OCI-LY1 (cell line): ENCODE measurements at regions not wholly inside any gene's neighbourhood (a gene's known extent, or its start where the extent isn't known, plus 50 kb on each side); places are given as distances from the start of the nearest gene placed in this dataset.

Source experiments
- H2AFZ ChIP-seq: fragments of 200-600 bp; sonication (generic), shearing (Covaris generic); 2 replicates; pipeline ENCODE4 v1.6.0; 2014; ENCODE audit warnings: antibody characterized with exemption, mild to moderate bottlenecking, low read length
- H3F3A ChIP-seq: fragments of 200-600 bp; sonication (generic), shearing (Covaris generic); 2 replicates; pipeline ENCODE4 v1.6.0; 2014; ENCODE audit warnings: mild to moderate bottlenecking, antibody characterized with exemption, low read length, moderate library complexity; ENCODE audit not compliant: insufficient read depth
- H3K27ac ChIP-seq: fragments of 200-600 bp; sonication (generic); 2 replicates; pipeline ENCODE4 v1.5.1; 2014; ENCODE audit warnings: low read length, mixed run types, mild to moderate bottlenecking, low read depth; ENCODE audit not compliant: poor library complexity, severe bottlenecking
- H3K27me3 ChIP-seq: fragments of 200-600 bp; sonication (generic); 2 replicates; pipeline ENCODE4 v1.6.0; 2014; ENCODE audit warnings: antibody characterized with exemption, mild to moderate bottlenecking, low read length, moderate library complexity; ENCODE audit not compliant: insufficient read depth
- H3K36me3 ChIP-seq: fragments of 200-600 bp; sonication (generic); 2 replicates; pipeline ENCODE4 v1.6.1; 2014; ENCODE audit warnings: mild to moderate bottlenecking, antibody characterized with exemption, low read length, moderate library complexity, mixed read lengths; ENCODE audit not compliant: insufficient read depth
- H3K4me1 ChIP-seq: fragments of 200-600 bp; sonication (generic); 2 replicates; pipeline ENCODE4 v1.5.1; 2014; ENCODE audit warnings: mild to moderate bottlenecking, low read length, moderate library complexity; ENCODE audit not compliant: insufficient read depth, severe bottlenecking
- H3K4me2 ChIP-seq: fragments of 200-600 bp; sonication (generic), shearing (Covaris generic); 2 replicates; pipeline ENCODE4 v1.6.1; 2014; ENCODE audit warnings: low read length
- H3K4me3 ChIP-seq: fragments of 200-600 bp; sonication (generic); 2 replicates; pipeline ENCODE4 v1.5.1; 2014; ENCODE audit warnings: low read length, low read depth, mild to moderate bottlenecking, mixed read lengths; ENCODE audit not compliant: poor library complexity, severe bottlenecking
- H3K79me2 ChIP-seq: fragments of 200-600 bp; shearing (Covaris generic); 2 replicates; pipeline ENCODE4 v1.6.1; 2016; ENCODE audit warnings: mixed run types, low read length, mixed read lengths; ENCODE audit not compliant: insufficient read depth
- H3K9ac ChIP-seq: fragments of 200-600 bp; sonication (generic), shearing (Covaris generic); 2 replicates; pipeline ENCODE4 v1.6.1; 2014; ENCODE audit warnings: mild to moderate bottlenecking, low read length, mixed read lengths
- H3K9me2 ChIP-seq: fragments of 200-600 bp; sonication (generic), shearing (Covaris generic); 2 replicates; pipeline ENCODE4 v1.6.1; 2014; ENCODE audit warnings: low read depth, mild to moderate bottlenecking, low read length, mixed read lengths
- H3K9me3 ChIP-seq: fragments of 200-600 bp; shearing (Covaris generic); 2 replicates; pipeline ENCODE4 v1.6.1; 2014; ENCODE audit warnings: low read length, mixed read lengths
- H4K20me1 ChIP-seq: fragments of 200-600 bp; sonication (generic), shearing (Covaris generic); 2 replicates; pipeline ENCODE4 v1.6.0; 2016; ENCODE audit warnings: mild to moderate bottlenecking, low read length; ENCODE audit not compliant: insufficient read depth
- CTCF ChIP-seq: fragments of 200-600 bp; sonication (generic), shearing (Covaris generic); IDR thresholded peaks from 2 replicates; pipeline ENCODE4 v1.5.1; 2017; ENCODE audit warnings: mild to moderate bottlenecking, antibody characterized with exemption, low read length, moderate library complexity, mixed read lengths
- EZH2 ChIP-seq: fragments of 200-600 bp; sonication (generic), shearing (Covaris generic); IDR thresholded peaks from 2 replicates; pipeline ENCODE4 v1.8.0; 2017; ENCODE audit warnings: borderline replicate concordance, mixed run types, mild to moderate bottlenecking, antibody characterized with exemption, low read length, moderate library complexity, mixed read lengths

- no peaks in the 10 kb centered on the region for H3K27me3 ChIP-seq
- TF ChIP-seq EZH2 (no peak), CTCF (no peak)
- no peaks in the 10 kb centered on the region for H3K9me2 ChIP-seq
Measured at GRCh38 chr14:38839694-38840365, 263.2 kb downstream of the SEC23A start.

GRCh38 chr14:38838979-38839323, 264.1 kb downstream of the SEC23A start:
- H3K9me3 ChIP-seq: no peaks in the 10 kb centered on the region
- H3F3A ChIP-seq: no peaks in the 10 kb centered on the region
- H3K27ac ChIP-seq: no peak overlapping the region
- no peak for TF ChIP-seq EZH2
- TF ChIP-seq CTCF: no peak
- no peak overlapping the region for H2AFZ ChIP-seq
- H3K79me2 ChIP-seq: no peaks in the 10 kb centered on the region
- no peaks in the 10 kb centered on the region for H4K20me1 ChIP-seq
- no peaks in the 10 kb centered on the region for H3K36me3 ChIP-seq
- H3K9ac ChIP-seq: no peak overlapping the region
- no peak overlapping the region for H3K4me2 ChIP-seq
- H3K4me3 ChIP-seq: no peak overlapping the region
- H3K4me1 ChIP-seq: no peaks in the 10 kb centered on the region
- no peaks in the 10 kb centered on the region for H3K27me3 ChIP-seq
- H3K9me2 ChIP-seq: no peaks in the 10 kb centered on the region

More at GRCh38 chr14:38839694-38840365, 263.2 kb downstream of the SEC23A start:
- no peaks in the 10 kb centered on the region for H3K4me1 ChIP-seq
- no peak overlapping the region for H3K27ac ChIP-seq
- no peak overlapping the region for H3K4me3 ChIP-seq
- H3K9ac ChIP-seq: no peak overlapping the region
- H3K79me2 ChIP-seq: no peaks in the 10 kb centered on the region
- no peaks in the 10 kb centered on the region for H3K36me3 ChIP-seq
- no peaks in the 10 kb centered on the region for H4K20me1 ChIP-seq
- H3K4me2 ChIP-seq: no peak overlapping the region
- H2AFZ ChIP-seq: no peak overlapping the region
- no peaks in the 10 kb centered on the region for H3K9me3 ChIP-seq
- H3F3A ChIP-seq: no peaks in the 10 kb centered on the region

GRCh38 chr14:38838049-38838978, 264.7 kb downstream of the SEC23A start:
- H3K79me2 ChIP-seq: no peaks in the 10 kb centered on the region
- no peak for TF ChIP-seq CTCF
- H3K27ac ChIP-seq: no peak overlapping the region
- H2AFZ ChIP-seq: no peak overlapping the region
- H4K20me1 ChIP-seq: no peaks in the 10 kb centered on the region
- H3K4me1 ChIP-seq: no peaks in the 10 kb centered on the region
- no peaks in the 10 kb centered on the region for H3K9me3 ChIP-seq
- no peaks in the 10 kb centered on the region for H3K9me2 ChIP-seq
- no peak overlapping the region for H3K4me3 ChIP-seq
- no peaks in the 10 kb centered on the region for H3K27me3 ChIP-seq
- H3F3A ChIP-seq: no peaks in the 10 kb centered on the region
- no peak overlapping the region for H3K9ac ChIP-seq
- no peak overlapping the region for H3K4me2 ChIP-seq
- H3K36me3 ChIP-seq: no peaks in the 10 kb centered on the region
